ENCODE measurements at regions not wholly inside any gene's neighbourhood (a gene's known extent, or its start where the extent isn't known, plus 50 kb on each side); places are given as distances from the start of the nearest gene placed in this dataset.

DNA sequence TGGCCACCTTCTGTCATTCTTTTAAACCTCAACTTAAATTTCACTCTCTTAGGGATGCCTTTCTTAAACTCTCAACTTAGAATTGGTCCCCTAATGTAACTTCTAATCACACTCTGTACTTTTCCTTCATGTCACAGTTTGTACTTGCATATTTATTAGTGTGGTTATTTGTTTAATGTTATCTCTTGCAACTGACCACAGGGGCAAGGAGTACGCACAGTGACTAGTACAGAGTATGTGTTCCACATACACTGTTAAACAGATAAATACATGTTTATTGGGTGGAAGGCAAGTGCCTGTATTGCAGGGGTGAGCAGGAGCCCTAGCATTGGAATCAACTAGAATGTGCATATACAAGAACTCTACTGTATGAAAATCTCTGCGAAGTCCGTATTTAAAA, 554.0 kb downstream of the INSC start:
- DNase-seq = no peak

GRCh38 chr11:15670520-15671070, 555.9 kb downstream of the INSC start:
- H4K20me1 ChIP-seq (ENCODE audit: insufficient read depth, low read length) = no peaks in the 10 kb centered on the region
- no peak overlapping the region for H3K4me2 ChIP-seq (ENCODE audit: insufficient read depth, low read length)
- H3K27ac ChIP-seq (ENCODE audit: low read length) = no peak overlapping the region
- no peaks in the 10 kb centered on the region for H3K9me3 ChIP-seq (ENCODE audit: insufficient read depth, low read length, severe bottlenecking)
- no peaks in the 10 kb centered on the region for H3K4me1 ChIP-seq (ENCODE audit: insufficient read depth, low read length)
- no peak overlapping the region for H3K9ac ChIP-seq (ENCODE audit: low read depth, low read length)
- no peak overlapping the region for H3K4me3 ChIP-seq (ENCODE audit: low read depth in 1 of 2, low read length in 2 of 2)
- H2AFZ ChIP-seq (ENCODE audit: low read depth, low read length) = no peak overlapping the region
- ATAC-seq (ENCODE audit: insufficient read depth, low read depth) = no peak
- H3K36me3 ChIP-seq (ENCODE audit: insufficient read depth, low read length) = no peaks in the 10 kb centered on the region
- H3K79me2 ChIP-seq (ENCODE audit: insufficient read depth, low read length) = no peaks in the 10 kb centered on the region
- TF ChIP-seq, protein P1, sequence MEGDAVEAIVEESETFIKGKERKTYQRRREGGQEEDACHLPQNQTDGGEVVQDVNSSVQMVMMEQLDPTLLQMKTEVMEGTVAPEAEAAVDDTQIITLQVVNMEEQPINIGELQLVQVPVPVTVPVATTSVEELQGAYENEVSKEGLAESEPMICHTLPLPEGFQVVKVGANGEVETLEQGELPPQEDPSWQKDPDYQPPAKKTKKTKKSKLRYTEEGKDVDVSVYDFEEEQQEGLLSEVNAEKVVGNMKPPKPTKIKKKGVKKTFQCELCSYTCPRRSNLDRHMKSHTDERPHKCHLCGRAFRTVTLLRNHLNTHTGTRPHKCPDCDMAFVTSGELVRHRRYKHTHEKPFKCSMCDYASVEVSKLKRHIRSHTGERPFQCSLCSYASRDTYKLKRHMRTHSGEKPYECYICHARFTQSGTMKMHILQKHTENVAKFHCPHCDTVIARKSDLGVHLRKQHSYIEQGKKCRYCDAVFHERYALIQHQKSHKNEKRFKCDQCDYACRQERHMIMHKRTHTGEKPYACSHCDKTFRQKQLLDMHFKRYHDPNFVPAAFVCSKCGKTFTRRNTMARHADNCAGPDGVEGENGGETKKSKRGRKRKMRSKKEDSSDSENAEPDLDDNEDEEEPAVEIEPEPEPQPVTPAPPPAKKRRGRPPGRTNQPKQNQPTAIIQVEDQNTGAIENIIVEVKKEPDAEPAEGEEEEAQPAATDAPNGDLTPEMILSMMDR (IDR thresholded peaks at IDR 0.05; ENCODE audit: borderline replicate concordance, extremely low read depth, low read length, poor library complexity, severe bottlenecking) = no peak
- no peak for TF ChIP-seq EZH2 (IDR thresholded peaks at IDR 0.05; ENCODE audit: borderline replicate concordance, low read depth, low read length, severe bottlenecking)
- DNase-seq = no peak
- peaks cover 6% of the 10 kb centered on the region for H3K27me3 ChIP-seq (ENCODE audit: insufficient read depth, low read length, poor library complexity)

More for the DNA sequence above, 554.0 kb downstream of the INSC start:
- no peaks in the 10 kb centered on the region for H3K4me1 ChIP-seq (ENCODE audit: insufficient read depth, low read length)
- TF ChIP-seq, protein P1 (IDR thresholded peaks at IDR 0.05; ENCODE audit: borderline replicate concordance, extremely low read depth, low read length, poor library complexity, severe bottlenecking) = no peak
- no peak for TF ChIP-seq EZH2 (IDR thresholded peaks at IDR 0.05; ENCODE audit: borderline replicate concordance, low read depth, low read length, severe bottlenecking)
- H2AFZ ChIP-seq (ENCODE audit: low read depth, low read length) = no peak overlapping the region
- H3K4me2 ChIP-seq (ENCODE audit: insufficient read depth, low read length) = no peak overlapping the region
- H3K4me3 ChIP-seq (ENCODE audit: low read depth in 1 of 2, low read length in 2 of 2) = no peak overlapping the region
- no peak for ATAC-seq (ENCODE audit: insufficient read depth, low read depth)
- H3K9me3 ChIP-seq (ENCODE audit: insufficient read depth, low read length, severe bottlenecking) = no peaks in the 10 kb centered on the region
- no peaks in the 10 kb centered on the region for H3K36me3 ChIP-seq (ENCODE audit: insufficient read depth, low read length)
- no peak overlapping the region for H3K27ac ChIP-seq (ENCODE audit: low read length)
- H4K20me1 ChIP-seq (ENCODE audit: insufficient read depth, low read length) = no peaks in the 10 kb centered on the region
- H3K9ac ChIP-seq (ENCODE audit: low read depth, low read length) = no peak overlapping the region
- H3K79me2 ChIP-seq (ENCODE audit: insufficient read depth, low read length) = no peaks in the 10 kb centered on the region
- H3K27me3 ChIP-seq (ENCODE audit: insufficient read depth, low read length, poor library complexity) = peaks cover 9% of the 10 kb centered on the region

DNA sequence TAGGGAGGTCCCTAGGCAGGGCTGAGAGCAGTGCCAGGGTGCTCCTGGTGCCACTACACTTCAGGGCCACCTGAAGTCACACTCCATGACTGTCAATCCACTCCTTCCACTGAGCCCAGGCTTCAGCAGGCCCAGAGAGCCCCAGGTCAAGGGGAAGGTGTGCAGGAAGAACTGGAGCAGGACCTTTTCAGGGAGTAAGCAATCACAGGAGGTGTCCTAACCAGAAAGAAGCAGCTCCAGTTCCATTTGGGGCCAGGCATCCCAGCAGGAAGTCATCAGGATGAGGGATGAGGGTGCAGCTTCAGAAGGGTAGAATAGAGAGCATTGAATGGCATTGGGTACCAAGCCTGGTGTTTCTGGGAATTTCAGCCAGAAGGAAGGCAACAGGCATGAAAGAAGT, 556.5 kb downstream of the INSC start:
- no peak overlapping the region for H3K27ac ChIP-seq (ENCODE audit: low read length)
- no peaks in the 10 kb centered on the region for H3K79me2 ChIP-seq (ENCODE audit: insufficient read depth, low read length)
- no peak for TF ChIP-seq EZH2 (IDR thresholded peaks at IDR 0.05; ENCODE audit: borderline replicate concordance, low read depth, low read length, severe bottlenecking)
- TF ChIP-seq, protein P1 (IDR thresholded peaks at IDR 0.05; ENCODE audit: borderline replicate concordance, extremely low read depth, low read length, poor library complexity, severe bottlenecking) = no peak
- H3K9me3 ChIP-seq (ENCODE audit: insufficient read depth, low read length, severe bottlenecking) = no peaks in the 10 kb centered on the region
- ATAC-seq (ENCODE audit: insufficient read depth, low read depth) (no peak), DNase-seq (no peak)
- H2AFZ ChIP-seq (ENCODE audit: low read depth, low read length) = no peak overlapping the region
- H3K9ac ChIP-seq (ENCODE audit: low read depth, low read length) = no peak overlapping the region
- H3K4me3 ChIP-seq (ENCODE audit: low read depth in 1 of 2, low read length in 2 of 2) = no peak overlapping the region
- peaks cover 2% of the 10 kb centered on the region for H3K27me3 ChIP-seq (ENCODE audit: insufficient read depth, low read length, poor library complexity)
- H4K20me1 ChIP-seq (ENCODE audit: insufficient read depth, low read length) = no peaks in the 10 kb centered on the region
- no peak overlapping the region for H3K4me2 ChIP-seq (ENCODE audit: insufficient read depth, low read length)
- H3K4me1 ChIP-seq (ENCODE audit: insufficient read depth, low read length) = no peaks in the 10 kb centered on the region
- no peaks in the 10 kb centered on the region for H3K36me3 ChIP-seq (ENCODE audit: insufficient read depth, low read length)
